T-helper 22 cell (primary cell): ENCODE measurements at regions not wholly inside any gene's neighbourhood (a gene's known extent, or its start where the extent isn't known, plus 50 kb on each side); places are given as distances from the start of the nearest gene placed in this dataset.

ENCODE experiments used
- DNase-seq: peaks from one replicate; pipeline ENCODE4 v3.0.0-alpha.2; 2020; ENCODE audit warnings: low read depth

DNA sequence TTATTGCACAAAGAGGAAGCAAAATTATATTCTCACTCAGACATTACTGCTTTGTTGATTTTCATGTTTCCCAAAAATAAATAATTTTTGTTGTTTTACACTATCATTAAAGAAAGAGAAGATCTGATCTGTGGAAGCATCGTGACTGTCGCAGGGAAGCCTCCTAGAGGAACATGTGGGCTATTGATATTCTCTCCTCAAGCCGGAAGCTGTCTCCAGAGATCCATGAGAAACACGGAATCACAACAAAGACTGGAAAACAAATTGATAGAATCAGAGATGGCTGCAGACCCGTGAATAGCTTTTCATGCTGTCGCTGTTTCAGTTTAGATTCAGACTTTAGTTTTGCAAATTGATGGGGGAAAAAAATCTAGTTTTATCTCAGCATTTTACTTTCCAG lies 235.2 kb upstream of the TMPO start:
- no peak for DNase-seq

DNA sequence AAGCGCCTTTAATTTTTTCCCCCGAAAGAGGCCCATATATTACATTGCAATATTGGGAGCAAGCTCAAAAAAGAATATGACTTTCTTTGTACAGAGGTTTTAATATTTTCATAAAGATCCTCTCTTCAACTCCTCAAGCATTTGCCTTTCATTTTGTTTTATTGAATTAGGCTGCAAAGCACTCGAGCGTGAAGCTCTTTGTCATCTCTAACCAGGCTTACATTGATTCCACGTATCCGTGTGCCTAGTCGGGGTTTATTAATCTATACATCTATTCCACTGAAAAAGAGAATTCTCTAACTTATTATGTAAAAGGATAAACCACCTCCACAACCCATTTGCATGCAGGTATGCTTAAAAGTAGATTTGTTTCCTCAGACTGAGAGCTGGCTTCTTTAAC lies 234.8 kb upstream of the TMPO start:
- DNase-seq: no peak

DNA sequence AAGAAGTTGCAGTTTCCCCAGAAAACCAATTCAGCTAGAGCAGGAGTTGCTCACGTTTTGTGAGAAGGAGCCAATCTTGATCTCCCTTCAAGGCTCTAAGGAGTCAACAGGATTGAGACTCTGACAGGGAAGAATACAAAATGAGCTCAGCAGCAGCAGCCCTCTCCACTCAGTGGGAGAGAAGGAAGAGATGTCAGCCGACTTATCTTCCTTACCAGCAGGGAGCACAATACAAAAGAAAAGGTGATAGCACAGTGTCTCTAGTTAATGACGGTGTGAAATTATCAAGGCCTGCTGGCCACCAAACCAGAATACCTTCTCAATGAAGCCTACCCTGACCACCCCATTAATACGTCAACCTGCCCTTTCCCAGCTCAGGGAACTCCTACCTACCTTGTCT lies 223.6 kb upstream of the TMPO start:
- no peak for DNase-seq

DNA sequence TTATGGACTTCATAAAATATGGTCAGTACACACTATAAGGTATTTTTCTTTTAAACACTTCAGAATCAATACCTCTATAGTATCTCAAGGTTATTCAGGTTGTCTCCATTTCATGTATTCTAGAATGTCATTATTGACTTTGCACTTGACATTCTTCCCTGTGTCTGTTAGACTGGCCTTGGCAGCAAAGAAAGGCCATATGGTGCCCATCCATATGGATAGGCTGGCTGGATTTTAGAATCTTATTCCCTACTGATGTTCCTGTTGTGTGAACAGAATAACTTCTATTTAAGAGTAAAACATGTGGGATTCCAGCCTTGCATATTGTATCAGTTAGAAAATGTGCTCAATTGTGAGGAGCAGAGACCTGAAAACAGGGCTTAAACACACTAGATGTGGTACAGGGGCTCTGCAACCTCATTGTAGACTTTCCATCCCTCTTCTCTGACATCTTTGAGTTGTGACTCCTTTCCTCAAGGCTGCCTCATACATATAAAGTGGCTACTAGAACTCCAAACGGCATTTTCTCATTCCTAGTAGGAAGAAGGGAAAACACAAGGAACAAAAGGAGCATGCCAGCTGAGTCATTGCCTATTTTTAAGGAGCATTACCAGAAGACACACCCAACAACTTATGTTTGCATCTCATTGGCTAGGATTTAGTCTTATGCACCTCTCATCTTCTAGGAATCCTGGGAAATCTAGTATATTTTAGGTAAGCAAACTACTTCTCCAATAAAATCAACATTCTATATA lies 221.2 kb upstream of the TMPO start:
- no peak for DNase-seq

DNA sequence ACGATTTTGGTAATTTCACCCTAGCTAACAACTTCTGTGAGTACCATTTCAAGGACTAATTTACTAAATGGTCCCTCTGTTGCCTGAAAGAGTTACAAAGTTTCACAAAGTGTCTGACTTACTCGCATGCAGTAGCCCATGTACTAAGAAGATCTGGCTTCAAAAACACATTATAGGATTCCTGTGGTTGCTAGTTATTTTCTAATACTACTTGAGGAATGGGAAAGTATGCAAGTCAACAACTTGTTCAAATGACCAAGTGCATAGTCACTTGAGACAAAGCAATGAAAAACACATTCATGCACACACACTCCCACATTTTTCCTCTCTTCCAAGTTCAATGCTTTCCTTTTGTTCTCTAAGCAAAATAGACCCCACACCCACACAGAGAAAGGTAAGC lies 219.7 kb upstream of the TMPO start:
- no peak for DNase-seq

DNA sequence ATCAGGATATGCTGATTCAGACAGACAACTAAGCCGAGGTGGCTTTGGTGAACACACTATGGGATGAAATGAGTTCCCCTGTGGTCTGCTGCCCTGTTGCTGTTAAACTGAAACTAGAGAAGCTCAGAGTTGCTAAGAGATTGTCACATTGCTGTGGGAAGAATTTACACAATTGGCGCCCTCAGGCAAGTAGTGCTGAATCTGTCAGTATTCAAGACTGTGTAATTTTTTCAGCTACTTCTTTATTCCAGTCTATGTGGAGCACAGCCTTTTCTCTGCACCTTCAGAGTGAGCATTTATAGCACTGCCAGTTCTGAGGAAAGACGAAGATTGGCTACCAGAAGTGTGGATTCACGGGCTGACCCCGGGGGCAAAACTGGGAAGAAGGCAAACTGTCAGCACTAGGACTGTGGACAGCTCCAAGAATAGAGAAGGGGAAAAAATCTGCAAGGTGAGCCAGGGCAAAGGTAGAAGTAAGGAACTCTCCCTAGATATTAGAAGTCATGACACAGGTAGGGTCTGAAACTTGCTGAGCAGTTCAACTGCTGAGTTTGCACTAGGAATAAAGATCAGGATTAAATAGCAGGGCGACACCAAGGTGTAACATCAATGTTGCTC lies 218.8 kb upstream of the TMPO start:
- no peak for DNase-seq

DNA sequence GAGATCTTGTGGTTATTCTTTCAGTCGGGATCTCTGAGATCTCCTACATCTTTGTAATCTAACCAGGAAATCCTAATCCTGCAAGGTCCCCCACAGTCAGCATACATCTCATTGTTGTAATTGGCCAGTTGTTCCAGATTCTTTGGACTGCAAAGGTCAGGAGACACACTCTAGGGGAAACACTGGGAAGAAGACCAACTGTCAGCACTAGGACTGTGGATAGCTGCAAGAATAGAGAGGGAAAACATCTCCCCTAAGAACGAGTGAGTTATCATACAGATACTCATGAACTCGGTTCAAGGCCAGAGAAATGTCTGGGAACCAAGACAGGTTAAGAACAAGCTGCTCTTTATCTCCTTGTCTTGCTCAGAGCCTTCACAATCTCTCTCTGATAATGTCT lies 217.9 kb upstream of the TMPO start:
- no peak for DNase-seq

DNA sequence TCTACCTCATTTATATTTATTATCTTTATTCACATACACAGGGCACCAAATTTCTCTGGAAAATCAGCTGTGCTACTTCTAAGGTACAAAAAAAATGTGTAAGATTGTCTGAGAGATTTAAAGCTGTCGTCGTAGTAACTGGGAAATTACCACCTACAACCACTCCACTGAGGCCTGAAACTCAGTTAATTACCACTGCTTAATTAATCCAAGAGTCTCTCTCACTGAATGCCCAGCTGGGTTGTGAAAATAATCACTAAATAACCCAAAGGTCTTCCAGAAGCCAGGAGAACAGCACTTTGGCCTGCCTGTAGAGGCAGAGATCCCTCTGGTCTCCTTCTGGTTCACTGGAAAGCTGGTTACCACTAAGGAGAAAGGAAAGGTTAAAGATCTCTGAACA lies 207.2 kb upstream of the TMPO start:
- no peak for DNase-seq

DNA sequence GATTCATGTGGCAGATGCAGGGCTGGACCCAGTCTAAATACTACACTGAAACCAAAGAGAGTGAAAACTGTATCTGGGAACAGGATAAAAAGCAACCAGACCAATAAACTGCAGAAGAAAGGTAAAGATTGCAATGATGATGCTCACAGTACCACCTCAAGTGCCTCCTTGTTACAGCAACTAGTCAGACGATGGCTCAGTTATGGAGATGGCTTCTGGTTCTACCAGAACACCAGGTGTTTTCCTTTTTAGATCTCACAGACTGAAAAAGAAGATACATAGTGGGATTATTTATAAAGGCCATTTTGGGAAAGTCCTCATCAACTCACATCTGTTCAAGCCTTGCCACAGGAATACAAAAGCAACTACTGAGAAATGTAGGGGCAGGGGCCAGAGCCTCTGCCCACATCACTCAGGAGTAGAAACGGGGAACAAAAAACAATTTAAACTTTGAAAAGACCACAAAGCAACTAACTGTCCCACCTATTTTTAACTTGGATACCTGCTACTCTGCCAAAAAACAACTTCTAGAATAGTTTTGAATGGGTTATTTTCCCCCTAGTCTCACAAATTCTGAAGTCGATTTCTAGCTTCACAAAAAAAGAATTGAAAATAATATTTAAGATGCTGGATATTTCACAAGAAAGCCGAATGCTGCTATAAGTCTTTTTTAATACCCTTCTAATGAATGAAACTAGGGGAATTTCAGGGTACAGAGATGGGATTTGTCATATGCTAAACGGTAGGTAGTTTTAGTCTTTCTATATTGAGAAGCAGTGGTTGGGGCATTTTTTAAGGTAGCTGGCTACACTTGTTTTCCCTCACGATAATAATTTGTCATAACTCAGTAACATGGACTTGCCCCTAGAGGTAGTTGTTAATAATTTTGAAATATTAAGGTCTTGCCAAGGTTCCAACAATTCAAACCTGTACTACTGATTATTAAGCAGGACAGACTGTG lies 197.2 kb upstream of the TMPO start:
- no peak for DNase-seq

DNA sequence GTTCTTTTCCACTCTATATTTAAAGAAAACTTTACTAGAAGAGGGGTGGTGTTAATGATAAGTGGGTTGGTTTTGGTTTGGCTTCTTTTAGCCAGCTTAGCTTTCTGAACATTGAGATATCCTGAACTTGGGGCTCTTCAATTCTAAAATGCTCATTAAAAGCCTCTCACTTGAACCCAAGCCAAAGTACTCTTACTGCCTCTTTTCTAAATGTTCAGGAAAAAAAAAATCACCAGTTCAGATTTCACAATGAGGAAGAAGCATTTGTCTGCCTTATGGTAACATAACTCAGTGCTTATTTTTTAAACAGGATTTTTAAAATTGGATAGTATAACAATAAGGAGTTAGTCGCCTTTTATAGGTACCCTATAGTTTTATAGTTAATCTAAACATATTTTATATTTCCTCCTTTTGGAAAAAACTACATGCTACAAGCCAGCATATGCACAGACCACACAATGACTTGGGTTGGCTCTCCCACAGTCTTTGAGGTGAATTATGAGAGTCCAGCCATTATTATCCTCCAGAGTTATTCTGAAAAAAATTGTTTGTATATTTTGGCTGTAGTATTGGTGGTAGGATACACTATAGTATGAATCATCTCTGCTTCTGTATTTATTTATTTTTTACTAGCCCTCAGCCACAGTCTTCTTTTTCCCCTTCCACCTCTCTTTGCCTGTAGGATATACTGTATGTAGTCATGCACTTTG lies 195.5 kb upstream of the TMPO start:
- no peak for DNase-seq

DNA sequence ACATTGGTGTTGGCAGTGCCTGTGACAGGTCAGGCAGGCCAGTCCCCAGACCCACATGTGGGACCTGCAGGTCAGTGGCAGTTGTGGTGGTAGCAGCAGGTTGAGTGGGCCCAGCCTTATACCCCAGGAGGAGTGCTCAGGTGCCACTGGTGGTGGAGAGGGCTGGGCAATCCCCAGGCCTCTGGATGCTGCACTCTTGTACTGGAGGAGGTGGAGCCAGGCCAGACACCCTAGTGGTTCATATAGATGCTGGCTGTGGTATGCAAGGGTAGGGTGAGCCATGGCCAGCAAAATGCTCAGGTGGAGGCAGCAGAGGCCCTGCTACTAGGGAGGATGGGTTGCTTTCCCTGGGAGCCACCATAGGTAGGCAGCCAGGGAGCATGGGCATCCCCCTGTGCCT lies 190.4 kb upstream of the TMPO start:
- DNase-seq: no peak

DNA sequence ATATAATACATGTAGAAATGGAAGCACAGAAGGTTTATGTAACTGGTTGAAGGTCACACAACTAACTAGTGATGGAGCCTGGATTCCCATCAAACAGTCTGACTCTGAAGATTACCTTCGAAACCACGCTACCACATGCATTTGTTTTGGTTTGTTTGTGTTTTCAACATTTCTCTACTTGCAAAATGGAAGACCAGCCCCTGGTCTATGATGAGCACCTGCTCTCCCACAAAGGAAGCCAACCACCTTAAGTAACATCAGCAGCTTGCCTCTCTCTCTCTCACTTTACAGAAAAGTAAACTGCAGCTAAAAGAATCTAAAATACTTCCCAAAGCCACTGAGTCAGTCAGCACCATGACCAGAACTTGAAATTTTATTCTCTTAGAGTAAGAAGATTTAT lies 186.9 kb upstream of the TMPO start:
- no peak for DNase-seq

DNA sequence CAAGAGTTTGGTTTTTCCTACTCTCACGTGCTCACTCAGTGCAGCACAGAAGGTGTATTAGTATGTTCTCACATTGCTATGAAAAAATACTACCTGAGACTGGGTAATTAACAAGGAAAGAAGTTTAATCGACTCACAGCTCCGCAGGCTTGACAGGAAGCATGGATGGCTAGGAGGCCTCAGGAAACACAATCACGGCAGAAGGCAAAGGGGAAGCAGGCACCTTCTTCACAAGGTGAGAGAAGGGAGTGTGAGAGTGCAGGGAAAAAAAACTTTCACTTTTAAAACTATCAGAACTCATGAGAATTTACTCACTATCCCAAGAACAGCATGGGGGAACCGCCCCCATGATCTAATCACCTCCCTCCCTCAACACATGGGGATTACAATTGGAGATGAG lies 185.8 kb upstream of the TMPO start:
- no peak for DNase-seq

DNA sequence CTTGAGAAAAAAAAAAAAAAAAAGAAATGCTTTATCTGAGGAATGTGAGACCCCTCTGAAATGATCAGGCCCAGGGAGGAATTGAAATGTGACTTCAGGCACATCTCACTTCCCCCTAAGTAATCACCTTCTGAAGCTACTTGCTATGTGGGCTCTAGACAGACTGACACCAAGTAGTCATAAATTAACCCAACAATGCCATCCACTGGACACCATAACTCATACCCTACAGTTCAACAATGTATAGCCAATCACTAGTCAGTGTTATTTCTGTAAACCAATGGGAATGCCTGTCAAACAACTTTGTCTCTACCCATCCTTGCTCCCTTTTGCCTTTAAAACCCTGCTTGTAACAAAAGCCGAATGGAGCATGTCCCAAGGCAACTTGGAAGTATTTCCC lies 182.7 kb upstream of the TMPO start:
- DNase-seq: no peak

DNA sequence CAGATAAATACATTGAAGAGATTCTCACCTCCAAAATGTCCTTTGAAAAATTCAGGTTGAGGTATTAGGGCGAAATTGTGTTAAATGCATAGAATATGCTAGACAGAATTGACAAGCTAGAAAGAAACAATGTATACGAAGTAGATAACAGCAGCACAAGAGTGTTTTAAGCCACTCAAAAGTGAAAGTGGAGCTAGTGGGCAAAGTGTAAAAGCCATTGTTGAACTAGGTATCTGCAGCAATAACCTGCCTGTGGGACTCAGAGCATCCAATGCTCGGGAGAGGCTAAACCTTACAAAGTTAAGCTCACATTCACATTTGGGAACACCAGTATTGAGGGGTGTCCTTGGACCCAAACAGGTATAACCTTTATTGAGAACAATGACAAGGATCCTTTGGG lies 180.6 kb upstream of the TMPO start:
- no peak for DNase-seq

DNA sequence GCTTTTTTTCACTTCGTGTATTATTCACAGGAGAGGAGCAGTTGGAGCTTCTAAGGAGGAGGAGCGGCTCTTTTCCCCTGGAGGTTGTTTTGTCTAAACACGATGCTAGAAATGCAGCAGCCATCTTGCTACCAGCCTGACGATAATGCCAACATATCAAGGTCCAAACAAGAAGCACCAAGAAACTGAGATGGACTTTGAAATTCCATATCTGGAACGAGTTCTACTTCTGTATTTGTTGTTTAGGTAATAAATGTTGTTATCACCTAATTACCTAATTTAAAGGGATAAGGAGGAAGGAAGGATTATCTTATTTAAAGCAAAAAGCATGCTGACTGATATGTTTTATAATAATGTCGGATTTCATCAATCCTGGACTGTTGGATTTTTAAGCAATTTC lies 174.4 kb upstream of the TMPO start:
- DNase-seq: no peak

DNA sequence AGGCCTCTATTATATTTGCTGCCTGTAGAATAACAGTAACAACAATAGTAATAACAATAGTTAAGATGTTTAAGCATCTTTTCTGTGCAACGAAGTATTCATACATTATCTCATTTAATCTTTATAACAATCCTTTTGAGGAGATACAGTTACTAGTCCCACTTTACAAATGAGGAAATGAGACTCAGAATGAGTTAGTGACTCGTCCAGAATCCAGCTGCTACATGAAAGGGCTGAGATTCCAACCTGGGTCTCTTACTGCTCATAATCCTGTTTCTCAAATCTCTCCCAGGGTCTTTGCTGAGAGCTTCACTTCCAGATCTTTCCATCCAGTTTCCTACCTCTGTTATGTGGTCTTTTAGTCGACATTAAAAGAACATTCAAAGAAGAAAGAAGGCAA lies 173.7 kb upstream of the TMPO start:
- DNase-seq: no peak

DNA sequence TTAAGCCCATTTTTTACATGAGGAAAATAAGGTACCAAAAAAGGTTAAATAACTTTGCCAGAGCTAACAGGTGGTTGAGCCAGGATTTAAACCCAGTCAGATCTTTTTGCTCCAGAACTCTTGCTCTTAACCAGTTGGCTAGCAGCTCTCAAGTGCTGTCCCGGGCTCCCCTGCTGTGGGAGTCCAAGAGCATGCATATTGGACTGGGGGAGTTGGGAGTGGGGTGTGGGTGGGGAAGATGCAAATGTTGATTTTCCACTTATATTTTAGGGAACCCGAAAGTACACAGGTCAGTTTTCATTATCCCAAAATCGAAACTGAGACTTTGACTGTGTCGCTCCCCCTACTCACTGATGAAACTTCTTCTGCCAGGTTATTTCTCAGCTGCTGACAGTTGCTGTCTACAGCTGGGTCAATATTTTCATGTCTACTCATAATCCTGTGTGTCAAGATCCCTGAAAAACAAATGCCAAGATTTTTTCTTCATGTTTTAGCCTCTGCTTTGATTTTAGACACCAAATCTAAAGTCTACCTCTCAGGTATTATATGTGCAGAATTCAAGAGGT lies 172.3 kb upstream of the TMPO start:
- no peak for DNase-seq

DNA sequence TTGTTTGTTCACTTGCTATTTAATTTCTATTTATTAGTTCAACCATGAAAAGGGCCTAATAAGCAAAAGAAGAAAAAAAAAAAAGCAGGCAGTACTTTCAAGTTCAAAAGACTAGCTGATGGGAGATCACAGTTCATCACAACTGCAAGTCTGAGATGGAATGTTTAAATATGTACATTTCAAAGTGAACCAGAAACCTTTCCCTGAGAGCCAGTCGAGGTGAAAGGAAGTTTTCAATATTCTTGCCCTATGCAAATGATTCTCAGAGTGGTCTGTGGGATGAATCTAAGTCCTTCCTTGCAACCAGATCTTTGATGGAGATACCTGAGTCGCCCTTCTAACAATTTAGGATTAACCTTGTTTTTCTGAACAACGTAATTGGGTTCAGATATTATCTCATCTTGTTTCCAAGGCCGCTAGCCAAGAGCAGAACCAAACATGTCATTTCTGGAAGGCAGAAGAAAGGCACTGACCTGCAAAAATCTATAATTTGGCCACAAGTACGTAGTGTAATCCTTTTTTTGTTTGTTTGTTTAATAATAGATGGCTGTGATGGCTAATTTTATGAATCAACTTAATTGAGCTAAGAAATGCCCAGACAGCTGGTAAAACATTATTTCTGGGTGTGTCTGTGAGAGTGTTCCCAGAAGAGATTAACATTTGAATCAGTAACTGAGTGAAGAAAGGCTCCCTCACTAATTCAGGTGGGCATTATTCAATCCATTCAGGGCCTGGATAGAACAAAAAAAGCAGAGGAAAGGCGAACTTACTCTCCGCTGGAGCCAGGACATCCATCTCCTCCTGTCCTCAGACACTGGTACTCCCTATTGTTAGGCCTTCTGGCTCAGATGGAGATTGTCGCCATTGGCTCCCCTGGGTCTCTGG lies 171.1 kb upstream of the TMPO start:
- no peak for DNase-seq

DNA sequence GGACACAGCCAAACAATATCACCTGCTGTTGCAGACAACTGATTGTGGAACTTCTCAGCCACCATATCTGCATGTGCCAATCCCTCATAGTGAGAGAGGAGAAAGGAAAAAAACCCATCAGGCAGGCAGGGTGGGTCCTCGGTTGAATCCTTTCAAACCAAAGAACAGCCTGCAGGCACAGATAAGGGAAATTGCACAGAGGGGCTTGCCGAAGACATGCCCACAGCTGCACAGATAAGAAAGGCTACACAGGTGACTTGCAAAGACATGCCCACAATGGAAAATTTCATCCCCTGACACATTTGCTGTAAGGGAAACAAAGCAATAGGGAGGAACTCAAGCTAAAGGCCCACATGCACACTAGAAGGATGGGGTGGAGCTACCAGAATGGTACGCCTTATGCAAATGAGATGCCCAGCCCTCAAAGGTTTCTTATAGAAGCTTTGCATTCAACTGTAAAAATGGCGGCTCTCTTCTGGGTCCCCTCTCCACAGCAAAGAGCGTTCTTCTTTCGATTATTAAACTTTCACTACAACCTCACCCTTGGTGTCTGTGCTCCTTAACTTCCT lies 170.0 kb upstream of the TMPO start:
- no peak for DNase-seq

DNA sequence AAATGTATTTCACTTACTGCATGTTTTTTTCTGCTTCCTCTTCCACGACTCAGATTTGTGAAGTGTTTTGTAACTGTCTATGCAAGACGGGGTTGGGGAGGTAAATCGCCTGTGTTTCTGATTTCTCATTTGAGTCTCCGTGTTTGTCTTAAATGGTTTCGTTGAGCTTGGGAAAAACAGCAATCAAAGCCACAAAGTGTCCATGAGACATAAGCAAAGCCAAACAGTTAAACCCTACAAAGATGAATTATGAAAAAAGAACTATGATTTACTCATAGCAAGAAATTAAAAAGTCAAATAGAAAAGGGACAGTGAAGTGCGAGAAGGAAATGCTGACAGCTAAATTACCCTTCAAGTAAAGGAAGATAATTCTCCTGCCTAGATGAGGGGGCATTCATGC lies 164.3 kb upstream of the TMPO start:
- no peak for DNase-seq
